M059J (cell line): ENCODE measurements at regions not wholly inside any gene's neighbourhood (a gene's known extent, or its start where the extent isn't known, plus 50 kb on each side); places are given as distances from the start of the nearest gene placed in this dataset.
"Not testable (repeated sequence)": the region's sequence is repeated elsewhere in the genome, so short reads cannot be mapped to it uniquely, and the experiment has no call there.

Source experiments
- DNase-seq: peaks from one replicate; pipeline ENCODE4 v3.0.0-alpha.2; 2012; ENCODE audit warnings: low read depth

DNA sequence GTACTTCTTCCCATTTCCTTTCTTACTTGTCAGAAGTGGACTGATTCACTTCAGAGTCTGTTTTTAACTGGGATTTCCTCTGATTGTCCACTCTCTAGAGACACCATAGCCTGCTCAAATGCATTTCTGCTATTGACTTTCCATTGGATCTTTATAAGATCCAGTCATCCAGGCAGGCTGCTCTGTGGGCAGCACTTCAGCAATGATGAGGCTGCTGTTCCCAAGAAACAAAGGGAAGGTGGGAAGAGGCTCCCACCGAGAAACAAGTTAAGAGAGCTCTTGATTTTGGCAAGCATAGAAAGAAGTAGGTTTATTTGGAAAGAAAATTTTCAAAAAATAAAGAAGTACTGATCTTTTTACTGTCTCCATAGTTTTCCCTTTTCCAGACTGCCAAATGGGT, 125.8 kb upstream of the STARD13 start:
- DNase-seq, result no peak

DNA sequence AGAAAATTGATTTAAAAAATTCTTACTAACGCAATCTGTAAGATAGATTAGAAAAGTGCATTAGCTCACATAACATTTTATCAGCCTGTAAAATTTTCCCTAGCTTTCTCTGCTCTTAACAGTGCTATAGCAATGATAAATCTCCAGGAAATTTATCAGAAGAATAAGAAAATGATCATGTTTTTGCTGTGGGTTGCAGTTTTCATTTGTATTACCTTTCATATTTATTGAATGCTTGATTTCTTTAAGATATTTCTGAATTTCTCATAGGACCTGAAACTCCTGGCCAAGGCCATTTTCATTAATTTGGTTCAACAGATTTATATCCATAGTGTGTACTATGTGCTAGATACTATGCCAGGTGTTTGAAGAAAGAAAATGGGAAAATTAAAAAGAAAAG, 130.3 kb upstream of the STARD13 start:
- DNase-seq, result no peak

DNA sequence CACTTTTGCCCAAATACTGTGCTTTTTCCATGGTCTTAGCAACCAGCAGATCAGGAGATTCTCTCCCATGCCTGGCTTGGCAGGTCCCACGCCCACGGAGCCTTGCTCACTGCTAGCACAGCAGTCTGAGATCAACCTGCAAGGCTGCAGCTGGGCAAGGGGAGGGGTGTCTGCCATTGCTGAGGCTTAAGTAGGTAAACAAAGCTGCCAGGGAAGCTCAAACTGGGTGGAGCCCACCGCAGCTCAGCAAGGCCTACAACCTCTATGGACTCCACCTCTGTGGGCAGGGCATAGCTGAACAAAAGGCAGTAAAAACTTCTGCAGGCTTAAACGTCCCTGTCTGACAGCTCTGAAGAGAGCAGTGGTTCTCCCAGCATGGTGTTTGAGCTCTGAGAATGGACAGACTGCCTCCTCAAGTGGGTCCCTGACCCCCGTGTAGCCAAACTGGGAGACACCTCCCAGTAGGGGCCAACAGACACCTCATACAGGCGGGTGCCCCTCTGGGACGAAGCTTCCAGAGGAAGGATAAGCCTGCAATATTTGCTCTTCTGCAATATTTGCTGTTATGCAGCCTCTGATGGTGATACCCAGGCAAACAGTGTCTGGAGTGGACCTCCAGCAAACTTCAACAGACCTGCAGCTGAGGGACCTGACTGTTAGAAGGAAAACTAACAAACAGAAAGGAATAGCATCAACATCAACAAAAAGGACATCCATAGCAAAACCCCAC, 132.8 kb upstream of the STARD13 start:
- not testable (repeated sequence) for DNase-seq

DNA sequence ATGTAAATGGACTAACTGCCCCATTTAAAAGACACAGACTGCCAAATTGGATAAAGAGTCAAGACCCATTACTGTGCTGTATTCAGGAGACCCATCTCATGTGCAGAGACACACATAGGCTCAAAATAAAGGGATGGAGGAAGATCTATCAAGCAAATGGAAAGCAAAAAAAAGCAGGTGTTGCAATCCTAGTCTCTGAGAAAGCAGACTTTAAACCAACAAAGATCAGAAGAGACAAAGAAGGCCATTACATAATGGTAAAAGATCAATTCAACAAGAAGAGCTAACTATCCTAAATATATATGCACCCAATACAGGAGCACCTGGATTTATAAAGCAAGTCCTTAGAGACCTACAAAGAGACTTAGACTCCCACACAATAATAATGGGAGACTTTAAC, 134.6 kb upstream of the STARD13 start:
- DNase-seq, result not testable (repeated sequence)

DNA sequence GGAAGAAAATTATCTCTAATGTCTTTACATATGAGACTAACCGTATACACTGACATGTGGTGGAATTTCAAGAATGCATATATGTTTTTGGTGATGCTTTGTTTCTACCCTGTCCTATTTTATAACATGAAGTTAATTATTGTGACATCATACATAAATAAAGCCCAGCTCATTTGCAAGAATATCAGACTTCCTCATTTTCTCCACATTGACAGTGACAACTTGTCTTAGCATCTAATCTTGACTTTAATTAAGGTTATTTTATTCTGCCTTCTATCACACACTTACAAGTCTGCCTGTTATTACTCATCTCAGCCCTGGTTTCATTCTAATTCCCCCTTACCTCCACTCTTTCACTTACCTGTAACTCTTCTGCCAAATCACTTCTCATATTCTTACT, 140.6 kb upstream of the STARD13 start:
- no peak for DNase-seq

DNA sequence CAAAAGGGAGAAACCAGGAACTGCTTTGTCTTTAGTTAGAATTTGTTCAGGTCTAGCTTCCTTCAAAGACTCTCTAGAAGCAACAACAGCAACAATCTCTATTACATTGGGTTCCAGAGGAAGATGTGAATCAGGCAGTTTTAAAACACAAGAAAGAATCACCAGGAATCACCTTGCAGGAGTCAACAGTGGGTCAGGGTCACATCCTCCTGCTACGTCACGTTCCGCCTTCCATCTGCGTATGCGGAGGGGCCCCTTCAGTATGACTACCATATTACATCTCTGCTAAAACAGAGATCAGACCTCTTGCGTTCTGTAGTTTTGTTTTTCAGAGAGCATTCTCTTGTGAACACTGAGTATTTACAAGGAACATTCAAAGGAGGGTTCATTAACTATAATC, 147.8 kb upstream of the STARD13 start:
- no peak for DNase-seq

DNA sequence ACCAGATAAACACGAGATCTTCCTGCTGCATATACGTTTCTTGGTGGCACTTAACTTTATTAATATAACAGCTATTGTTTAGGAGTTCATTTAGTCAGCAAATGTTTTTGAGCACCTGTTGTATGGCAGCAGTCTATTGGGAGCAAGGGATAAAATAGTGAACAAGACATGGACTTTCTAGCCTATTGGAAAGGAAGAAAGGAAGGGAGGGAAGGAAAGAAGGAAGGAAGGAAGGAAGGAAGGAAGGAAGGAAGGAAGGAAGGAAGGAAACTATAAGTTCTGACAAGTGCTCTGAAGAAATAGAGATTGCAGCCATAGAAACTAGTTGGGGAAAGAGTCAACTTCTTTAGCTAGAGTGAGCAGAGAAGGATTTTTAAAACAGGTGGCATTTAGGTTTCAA, 149.1 kb upstream of the STARD13 start:
- no peak for DNase-seq

DNA sequence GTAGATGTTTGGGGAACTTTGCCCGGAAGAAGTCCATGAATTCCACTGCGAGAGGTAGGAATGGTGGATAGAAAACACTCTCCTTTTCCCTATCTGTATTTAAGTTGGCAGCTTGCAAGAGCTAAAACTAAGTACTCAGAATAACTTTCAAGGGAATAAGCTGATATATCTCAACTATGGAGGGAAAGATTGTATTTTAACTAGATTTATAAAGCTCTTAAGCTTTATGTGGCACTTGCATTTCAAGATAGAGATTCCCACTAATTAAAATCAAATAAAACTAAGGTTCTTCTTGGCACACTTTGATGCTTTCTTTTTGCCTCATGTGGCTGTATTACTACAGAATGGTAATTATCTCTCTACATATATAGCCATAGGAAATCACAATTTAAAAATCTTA, 149.7 kb upstream of the STARD13 start:
- no peak for DNase-seq

DNA sequence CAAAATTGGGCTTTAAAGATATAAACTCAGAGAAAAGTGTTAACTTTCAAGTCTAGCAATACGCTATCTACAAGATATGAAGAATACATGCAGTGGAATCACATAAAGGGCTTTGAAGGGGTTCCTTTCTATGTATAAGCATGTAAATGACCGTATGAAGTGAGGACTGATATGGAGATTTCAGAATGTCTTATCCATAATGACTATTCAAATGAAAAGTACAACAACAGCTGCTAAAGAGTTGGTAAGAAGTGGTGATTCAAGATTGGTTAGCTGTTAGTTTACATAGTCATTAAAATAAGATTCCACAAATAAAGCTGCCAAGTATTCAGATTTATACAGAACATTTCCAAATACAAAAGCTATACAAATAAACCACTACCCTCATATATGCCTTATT, 153.4 kb upstream of the STARD13 start:
- DNase-seq, result no peak

DNA sequence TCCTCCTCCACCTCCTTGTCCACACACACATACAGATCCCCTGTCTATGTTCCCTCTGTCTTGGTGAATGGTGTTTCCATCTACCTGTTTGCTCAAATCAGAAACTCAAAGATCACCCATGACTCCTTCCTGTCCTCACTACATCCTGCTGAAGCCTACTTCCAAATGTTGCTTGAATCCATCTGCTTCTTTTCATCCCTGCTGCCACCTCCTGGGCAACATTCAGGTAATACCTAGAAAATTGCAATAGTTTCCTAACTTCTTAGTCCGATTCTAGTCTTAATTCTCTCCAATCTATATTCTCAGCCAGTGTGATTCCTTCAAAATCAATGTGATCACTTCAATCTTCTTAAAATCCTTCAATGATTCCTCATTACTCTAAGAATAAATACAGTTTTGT, 155.5 kb upstream of the STARD13 start:
- peak; percentile 46 for DNase-seq

DNA sequence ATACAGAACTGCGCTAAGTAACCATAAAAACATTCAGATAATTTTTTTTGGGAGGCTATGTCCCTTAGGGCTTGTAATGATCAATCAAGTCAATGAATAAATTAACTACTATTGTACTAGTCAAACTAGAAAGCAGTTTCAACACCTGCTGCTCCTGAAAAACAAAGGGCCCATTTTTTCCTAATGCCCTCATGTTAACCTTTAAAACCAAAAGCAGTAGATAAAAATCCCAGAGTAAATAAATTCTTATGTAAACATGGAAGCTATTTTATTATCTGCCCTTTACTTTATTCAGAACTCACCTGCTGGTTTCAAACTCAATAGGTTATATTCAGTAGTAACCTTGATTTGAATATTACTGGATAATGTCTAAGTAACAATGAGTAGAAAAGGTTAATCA, 159.5 kb upstream of the STARD13 start:
- no peak for DNase-seq

DNA sequence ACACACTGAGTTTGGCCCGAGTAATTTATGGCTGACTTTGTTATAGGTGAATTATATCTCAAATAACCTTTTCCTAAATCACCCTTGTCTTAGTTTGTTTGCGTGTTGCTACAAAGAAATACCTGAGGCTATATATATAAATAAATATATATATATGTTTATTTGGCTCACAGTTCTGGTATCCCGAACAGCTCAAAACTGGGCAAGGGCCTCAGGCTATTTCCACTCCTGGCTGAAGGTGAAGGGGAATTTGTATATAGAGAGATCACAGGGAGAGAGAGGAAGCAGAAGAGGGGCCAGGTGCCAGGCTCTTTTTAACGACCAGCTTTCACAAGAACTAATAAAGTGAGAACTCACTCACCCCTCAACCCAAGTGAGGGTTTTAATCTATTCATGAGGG, 159.9 kb upstream of the STARD13 start:
- DNase-seq, result no peak

DNA sequence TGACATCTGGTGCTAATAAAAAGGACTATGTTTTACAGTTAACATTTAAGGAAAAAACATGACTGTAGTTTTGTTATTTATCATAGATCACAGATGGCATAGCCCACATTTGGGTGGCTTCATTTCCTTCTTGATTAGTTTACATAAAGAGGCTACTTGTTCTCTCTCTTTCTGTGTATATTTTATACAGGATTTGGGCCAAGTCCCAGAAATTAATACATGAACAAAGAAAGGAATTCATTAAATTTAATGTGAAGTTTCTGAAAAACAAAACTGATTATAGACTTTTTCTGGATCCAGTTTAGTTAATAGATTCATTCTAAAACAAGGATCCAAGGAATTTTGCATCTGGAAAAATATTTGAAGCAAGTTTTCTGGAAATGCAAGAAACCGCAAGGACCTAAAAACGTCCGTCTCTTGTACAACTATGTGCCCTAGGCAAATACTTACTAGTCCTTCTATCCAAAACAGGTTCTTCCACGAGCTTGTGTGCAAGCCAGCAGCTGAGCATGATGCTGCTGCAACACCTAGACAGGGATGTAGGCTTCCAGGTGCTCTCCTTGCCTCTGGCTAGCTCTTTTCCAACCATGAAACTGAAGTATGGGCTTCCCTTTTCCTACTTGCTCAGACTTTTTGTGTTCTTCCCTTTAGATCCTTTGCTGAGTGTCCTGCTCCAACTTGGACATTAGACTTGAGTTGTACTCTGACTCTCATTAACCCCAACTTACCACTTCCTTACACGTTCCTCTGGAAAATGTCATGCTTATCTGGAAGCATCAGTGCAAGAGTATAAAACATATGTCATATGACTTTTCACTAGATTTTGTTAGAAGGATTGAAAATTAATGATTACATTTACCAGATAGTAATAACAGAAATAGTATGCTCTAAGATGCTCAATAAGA, 161.5 kb upstream of the STARD13 start:
- DNase-seq, result no peak

DNA sequence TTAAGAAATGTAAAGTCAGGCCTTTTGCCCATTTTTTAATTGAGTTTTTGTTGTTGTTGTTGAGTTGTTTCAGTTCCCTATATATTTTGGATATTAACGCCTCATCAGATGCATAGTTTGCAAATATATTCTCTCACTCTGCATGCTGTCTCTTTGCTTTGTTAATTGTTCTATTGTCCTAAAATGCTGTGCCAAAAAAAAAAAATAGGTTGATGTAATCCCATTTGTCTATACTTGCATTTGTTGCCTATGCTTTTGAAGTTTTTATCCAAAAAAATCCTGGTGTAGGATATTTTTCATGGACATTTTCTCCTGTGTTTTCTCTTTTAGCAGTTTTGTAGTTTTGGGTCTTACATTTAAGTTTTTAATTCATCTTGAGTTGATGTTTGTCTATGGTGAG, 163.3 kb upstream of the STARD13 start:
- no peak for DNase-seq

DNA sequence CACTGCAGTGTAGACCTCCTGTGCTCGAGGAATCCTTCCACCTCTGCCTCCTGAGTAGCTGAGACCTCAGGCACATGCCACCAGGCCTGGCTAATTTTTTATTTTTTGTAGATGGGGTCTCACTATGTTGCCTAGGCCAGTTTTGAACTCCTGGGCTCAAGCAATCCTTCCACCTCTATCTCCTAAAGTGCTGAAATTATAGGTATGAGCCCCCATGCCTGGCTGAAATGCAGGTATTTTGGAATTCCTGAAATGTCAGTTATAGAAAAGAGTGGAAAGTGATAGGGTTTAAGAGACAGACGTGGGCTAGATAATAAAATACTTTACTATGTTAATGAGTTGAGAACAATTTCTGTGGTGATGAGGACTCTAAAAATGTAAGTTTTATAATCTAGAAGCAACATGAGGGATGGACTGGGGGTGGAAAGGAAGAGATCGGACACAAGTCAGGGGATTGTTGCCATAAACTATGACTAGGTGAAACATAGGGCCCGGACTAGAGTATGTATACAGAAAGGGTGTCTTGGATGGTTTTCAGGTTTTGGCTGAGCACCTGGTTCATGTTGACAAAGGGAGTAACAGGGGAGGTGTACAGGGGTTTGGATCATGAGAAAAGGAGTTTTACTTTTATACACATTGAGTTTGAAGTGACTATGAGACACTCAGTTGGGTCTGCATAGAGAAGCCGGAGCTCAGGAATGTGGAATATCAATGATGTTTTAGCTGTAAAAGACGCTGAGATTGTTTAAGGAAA, 165.6 kb upstream of the STARD13 start:
- no peak for DNase-seq

DNA sequence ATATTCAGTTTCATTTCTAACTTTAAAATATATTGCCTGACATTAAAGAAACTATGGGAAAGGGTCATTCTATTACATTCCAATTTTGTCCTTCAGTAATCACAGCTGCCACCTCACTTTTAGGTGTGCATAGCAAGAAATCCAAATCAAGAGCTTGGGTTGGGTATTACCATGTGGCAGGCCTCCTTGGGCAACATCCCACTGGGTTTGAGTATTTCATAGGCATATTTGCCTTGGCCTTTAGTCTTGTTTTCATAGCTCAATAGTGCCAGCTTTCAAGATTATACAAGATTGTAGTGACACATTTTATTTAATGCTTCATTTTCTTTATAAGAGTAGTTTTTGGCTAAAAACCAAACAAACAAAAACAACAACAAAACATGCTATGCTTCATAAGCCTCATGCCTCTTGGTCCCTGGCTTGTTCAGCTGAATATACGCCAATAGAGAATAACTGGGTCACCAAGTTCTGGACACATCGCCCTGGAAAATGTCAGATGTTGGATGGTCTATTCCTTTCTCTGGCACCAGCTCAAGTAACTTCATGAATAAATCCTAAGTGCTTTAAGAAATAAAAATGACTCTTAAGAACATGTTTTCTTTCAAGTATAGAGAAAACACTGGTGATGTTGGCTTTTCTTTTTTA, 167.4 kb upstream of the STARD13 start:
- DNase-seq, result no peak

DNA sequence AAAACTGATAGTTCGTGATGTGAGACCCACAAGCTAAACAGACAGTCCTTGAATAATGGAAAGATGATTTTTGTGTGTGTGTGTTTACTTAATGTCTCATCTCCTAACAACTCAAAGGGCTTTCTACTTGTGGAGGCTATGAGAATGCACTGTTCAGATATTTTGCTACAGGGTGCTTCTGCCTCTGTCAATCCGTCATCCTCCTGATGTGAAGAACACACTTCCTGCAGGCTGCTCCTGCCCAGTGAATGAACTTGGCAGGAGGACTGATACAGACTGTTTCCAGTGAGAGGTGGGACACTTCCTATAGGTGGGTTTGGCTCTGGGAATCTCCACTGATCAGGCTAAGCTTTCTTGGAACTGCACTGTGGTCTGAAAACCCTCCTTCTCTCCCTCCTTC, 168.4 kb upstream of the STARD13 start:
- DNase-seq, result no peak

DNA sequence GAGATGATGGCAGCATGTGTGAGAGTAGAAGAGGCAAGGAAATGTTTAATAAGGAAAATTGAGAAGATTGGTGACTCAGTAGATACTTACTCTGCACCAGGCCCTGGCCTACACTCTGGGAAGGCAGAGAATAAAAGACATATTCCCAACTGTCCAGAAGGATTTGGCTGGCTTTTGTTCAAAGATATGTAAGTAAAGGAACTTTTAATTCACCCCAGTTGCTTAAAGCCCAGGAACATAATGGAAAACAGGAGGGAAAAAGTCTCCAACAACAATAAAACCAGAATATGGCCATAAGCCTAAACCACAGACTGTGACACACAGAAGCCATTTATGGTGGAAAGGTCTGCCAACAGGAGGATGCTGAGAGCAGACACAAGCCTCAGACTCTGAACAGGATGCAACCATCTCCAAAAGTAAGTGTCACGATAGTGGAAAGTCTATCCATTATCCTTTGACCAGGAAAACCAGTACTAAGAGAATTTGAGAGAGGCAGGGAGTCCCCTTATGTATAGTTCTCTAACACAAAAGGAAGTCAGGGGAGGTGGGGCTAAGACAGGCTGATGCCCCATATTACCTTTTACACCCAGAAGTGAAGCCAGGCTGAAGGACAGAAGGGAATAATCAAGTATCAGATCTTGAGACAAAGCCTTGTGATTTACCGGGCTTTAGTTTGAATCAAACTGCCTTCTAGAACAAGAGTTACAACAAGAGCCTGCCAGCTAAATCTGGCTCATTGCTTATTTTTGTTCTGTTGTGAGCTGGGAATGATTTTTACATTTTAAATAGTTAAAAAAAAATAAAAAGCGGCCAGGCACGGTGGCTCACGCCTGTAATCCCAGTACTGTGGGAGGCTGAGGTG, 169.5 kb upstream of the STARD13 start:
- peak; percentile 72 for DNase-seq

DNA sequence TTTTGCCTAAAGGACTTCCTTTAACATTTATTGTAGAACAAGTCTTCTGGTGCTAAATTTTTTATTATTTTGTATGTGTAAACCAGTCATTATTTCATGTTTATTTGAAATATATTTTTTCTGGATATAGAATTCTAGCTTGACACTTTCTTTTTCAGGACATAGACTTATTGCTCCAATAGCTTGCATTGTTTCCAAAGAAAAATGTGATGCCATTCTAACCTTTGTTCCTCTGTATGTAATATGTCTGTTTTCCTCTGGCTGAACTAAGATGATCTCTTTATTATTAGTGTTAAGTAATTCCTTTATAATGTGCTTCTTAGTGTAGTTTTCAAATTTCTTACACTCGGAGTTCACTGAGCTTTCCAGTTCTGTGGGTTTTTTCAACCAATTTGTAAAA, 174.1 kb upstream of the STARD13 start:
- no peak for DNase-seq

DNA sequence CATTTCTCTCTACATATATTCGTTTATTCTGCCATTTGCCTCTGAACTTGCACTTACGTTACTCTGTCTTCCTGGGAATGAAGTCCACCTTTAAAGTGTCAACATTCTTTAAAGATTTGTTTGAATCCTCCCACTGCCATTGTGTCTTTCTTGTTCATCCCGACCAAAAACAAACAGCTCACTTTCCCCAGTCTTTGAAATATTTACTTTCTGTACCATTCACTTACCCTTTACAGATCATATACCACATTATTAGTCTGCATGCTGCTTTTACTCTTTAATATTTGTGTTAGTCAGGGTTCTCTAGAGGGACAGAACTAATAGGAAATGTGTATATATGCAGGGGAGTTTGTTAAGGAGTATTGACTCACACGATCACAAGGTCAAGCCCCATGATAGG, 176.6 kb upstream of the STARD13 start:
- no peak for DNase-seq

DNA sequence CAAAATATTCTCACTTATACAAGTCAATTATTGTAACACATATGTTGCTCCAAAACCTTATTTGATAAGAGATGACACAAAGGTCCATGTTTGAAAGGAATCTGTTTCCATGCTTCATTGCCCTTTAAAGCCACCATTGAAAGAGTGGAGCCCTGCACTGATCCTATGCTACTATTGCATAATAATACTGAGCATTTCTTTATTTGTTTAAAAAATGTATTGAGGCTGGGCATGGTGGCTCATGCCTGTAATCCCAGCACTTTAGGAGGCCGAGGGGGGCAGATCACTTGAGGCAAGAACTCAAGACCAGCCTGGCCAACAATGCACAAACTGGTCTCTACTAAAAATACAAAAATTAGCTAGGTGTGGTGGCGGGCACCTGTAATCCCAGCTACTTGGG, 178.8 kb upstream of the STARD13 start:
- DNase-seq, result no peak
